MV-4-11 (cell line): ENCODE measurements at regions not wholly inside any gene's neighbourhood (a gene's known extent, or its start where the extent isn't known, plus 50 kb on each side); places are given as distances from the start of the nearest gene placed in this dataset.

ENCODE experiments used
- DNase-seq: peaks from one replicate; lab custom pipeline; 2025; lab: John Stamatoyannopoulos, UW

- DNase-seq, result no peak
Observed at GRCh38 chr1:240672132-240672811, 60.3 kb upstream of the GREM2 start.

DNA sequence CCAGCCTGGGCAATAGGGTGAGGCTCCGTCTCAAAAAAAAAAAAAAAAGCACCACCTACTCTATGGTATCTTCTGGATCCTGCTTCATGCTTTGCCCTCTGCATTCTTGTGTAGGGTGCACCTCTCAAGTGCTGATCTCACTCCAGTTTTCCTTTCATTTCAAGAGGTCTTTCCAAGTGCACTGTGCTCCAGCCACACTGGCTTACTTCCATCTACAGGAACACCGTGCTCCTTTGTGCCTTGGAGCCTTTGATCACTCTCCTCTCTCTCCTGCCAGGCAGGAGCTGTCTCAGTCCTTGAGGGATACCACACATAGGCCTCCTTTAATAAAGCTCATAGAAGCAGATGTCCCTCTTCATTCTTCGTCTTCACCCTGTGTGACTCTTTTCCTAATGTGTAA lies 55.4 kb upstream of the GREM2 start:
- no peak for DNase-seq

GRCh38 chr1:240666568-240667198 lies 54.7 kb upstream of the GREM2 start:
- DNase-seq, result no peak

GRCh38 chr1:240663169-240663879 lies 51.4 kb upstream of the GREM2 start:
- no peak for DNase-seq
